Caki2 (cell line): ENCODE measurements at regions not wholly inside any gene's neighbourhood (a gene's known extent, or its start where the extent isn't known, plus 50 kb on each side); places are given as distances from the start of the nearest gene placed in this dataset.

Experiments
- DNase-seq: peaks from one replicate; pipeline ENCODE4 v3.0.0-alpha.2; 2015; ENCODE audit warnings: low read depth
- in situ Hi-C: cut with HindIII; loops from 2 replicates; pipeline ENCODE4 v1.10.0; 2016; ENCODE audit warnings: low sequenced_read_pairs, low pct_unique_long_range_greater_than_20kb, mixed read lengths

DNA sequence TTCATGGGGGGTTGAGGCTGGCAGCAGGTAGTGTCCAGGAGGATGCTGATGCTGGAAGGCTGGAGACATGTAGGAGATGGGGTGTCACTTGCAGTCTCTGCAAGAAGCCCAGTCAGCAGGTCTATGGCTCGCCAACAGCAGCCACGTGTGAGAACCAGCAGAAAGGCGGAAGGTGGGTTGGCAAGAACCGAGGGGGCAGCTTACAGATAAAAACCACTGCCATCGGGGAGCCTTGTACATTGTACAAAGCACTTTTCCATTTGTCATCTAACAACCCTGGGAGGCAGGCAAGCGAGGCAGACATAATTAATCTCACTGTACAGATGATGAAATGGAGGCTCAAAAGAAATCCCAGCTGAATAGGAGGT lies 167.2 kb downstream of the KCNA5 start:
- in situ Hi-C loops: no loop called here
- DNase-seq: no peak

GRCh38 chr12:5213336-5213735 lies 169.7 kb downstream of the KCNA5 start:
- no peak for DNase-seq
- in situ Hi-C loops: no loop called here

DNA sequence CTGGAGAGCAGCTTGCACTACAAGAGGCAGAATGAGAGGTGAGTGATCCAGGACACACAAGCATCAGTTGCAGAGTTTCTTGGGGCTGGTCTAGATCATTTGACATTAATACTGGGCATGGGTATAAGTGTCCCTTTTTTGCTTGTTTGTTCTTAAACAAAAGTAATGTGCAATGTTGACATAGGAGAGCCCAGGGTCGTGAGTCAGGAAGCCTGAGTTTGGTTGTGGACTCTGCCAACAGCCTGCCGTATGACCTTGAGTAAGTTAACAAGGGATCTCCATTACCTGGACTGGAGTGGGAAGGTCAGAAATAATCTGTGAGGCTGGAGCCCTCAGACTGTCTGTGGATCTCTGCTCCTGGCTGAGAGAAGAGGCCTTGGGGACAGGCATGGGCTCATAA lies 170.3 kb downstream of the KCNA5 start:
- in situ Hi-C loops: no loop called here

DNA sequence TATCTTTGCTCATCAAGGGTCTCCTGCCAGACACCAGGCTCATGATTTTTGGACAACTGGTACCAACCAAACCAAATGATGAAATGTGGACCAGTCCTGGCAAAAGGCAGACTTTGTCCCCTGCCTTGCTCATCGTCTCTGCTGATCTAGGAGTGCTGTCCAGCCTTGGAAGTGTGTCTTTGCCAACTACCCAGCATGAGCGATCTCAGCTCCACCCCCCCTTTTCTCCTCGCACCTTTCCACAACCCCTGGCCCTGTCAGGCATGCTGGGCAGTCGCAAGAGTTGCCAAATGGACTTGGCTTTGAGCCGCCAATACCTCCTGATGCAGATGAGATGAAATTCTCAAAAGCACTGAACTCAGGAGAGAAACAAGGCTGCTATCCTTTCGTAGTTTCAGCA lies 174.3 kb downstream of the KCNA5 start:
- in situ Hi-C loops: no loop called here

More for the DNA sequence above, 170.3 kb downstream of the KCNA5 start:
- DNase-seq: no peak

GRCh38 chr12:5220099-5220498 lies 176.4 kb downstream of the KCNA5 start:
- no peak for DNase-seq
- in situ Hi-C loops: no loop called here

More for the DNA sequence above, 174.3 kb downstream of the KCNA5 start:
- DNase-seq: no peak

- DNase-seq: no peak
- in situ Hi-C loops: no loop called here
Observed at GRCh38 chr12:5220835-5221234, 177.2 kb downstream of the KCNA5 start.

GRCh38 chr12:5222011-5222461 lies 178.4 kb downstream of the KCNA5 start:
- in situ Hi-C loops: no loop called here
- no peak for DNase-seq

DNA sequence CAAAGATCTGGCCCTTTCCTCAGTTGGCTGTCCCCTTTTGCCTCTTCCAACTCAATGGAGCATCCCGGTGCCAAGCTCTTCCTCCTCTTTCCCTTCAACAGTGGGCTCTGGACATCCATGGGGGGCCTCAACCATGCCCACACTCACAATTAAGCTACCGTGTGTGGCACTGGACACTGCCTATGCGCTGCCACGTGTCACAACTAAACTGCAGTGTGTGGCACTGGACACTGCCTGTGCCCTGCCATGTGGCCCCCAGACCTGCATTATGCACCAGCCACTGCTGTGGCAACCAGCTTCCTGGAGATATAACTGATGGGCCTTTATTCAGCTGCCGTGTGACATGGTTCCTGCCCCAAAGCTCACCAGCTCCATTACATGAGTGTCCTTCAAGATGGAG lies 179.1 kb downstream of the KCNA5 start:
- in situ Hi-C loops: no loop called here
- DNase-seq: no peak

DNA sequence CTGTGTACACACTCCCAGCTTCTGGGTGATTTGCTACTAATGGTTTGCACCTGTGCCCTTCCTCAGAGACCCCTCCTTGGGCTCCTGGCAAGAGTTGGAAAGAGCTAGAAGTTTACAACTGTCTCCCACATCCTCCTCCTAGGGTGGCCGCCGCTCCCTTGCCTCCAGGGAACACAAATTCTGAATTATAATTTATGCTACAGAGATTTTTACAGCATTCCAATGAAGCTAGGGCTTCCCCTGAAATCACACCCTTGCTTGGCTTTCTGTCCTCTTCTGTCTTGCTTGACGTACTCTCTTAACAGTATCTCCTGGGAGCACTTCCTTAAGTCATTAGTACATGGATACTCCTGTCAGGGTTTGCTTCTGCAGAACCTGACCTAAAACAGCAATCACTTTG lies 180.2 kb downstream of the KCNA5 start:
- in situ Hi-C loops: no loop called here

GRCh38 chr12:5226581-5226980 lies 182.9 kb downstream of the KCNA5 start:
- in situ Hi-C loops: no loop called here
- DNase-seq: no peak

More for the DNA sequence above, 180.2 kb downstream of the KCNA5 start:
- DNase-seq: no peak

- no peak for DNase-seq
- in situ Hi-C loops: no loop called here
Observed at GRCh38 chr12:5227708-5228373, 184.2 kb downstream of the KCNA5 start.

- no peak for DNase-seq
- in situ Hi-C loops: no loop called here
Observed at GRCh38 chr12:5230156-5230555, 186.5 kb downstream of the KCNA5 start.

DNA sequence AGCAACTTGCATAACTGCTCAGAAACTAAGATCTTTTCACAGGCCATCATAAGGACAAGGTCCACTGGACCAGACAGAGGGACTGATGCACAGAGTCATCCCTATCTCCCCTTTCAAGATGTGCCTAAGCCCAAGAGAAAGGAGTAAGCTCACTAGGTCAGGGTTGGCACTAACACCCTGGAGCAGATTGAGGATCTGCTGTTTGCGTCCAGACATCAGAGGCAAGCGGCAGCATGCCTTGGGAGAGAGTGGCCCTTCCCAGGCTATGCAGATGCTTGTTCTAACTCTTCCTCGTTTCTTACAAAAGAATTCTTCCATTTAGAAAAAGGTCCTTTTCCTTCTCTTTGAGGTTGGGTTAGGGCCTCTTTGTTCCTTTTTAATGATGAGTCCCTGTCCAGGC lies 187.2 kb downstream of the KCNA5 start:
- no peak for DNase-seq
- in situ Hi-C loops: no loop called here

DNA sequence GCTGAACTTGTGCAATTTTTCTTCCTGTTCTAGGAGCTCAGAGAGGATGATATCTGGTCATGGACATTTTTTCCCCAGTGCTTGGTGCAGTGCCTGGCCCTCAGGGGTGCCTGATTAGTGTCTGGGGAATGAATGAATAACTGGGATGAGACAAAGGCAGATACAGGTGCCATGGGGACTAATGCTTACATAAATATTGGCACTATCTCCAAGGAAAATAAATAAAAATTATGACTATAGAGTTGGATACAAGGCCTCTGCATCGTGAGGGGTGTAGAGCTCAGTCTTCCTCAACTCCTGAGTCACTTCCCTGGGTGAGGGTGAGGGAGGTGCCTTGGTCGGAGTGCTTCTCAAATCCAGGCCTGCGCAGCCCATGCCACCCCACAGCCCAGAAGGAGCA lies 188.6 kb downstream of the KCNA5 start:
- no peak for DNase-seq
- in situ Hi-C loops: no loop called here

DNA sequence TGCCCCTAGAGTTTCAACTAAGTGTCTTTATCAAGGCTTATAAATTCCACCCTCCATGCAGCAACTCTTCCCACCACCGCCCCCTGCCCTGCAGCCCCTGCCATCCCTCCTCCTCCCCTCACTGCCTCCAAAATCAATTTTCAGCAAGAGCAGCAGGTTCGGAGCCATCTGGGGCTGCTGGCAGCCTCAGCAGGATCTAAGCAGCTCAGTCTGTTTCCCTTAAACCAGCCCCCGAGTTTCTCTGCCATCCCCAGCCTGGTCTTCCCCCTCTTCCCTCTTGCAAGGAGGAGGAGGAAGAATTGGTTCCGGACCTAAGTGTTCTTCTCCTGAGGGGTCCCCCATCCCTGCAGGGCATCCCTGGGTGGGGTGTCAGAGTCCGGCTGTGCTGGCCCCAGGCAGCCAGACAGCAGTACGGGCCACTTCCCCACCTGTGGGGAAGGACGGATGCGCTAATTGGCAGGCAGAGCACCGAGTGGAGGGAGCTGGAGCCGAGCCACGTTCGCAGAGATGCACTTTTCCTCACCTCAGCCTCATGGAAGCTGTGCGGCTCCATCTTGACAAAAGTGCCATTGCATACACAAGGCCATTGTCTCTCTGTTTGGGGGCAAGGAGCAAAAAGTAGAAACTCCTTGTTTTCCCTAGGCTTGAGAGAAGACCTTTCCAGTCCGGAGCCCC lies 189.3 kb downstream of the KCNA5 start:
- DNase-seq: no peak
- in situ Hi-C loops: no loop called here

DNA sequence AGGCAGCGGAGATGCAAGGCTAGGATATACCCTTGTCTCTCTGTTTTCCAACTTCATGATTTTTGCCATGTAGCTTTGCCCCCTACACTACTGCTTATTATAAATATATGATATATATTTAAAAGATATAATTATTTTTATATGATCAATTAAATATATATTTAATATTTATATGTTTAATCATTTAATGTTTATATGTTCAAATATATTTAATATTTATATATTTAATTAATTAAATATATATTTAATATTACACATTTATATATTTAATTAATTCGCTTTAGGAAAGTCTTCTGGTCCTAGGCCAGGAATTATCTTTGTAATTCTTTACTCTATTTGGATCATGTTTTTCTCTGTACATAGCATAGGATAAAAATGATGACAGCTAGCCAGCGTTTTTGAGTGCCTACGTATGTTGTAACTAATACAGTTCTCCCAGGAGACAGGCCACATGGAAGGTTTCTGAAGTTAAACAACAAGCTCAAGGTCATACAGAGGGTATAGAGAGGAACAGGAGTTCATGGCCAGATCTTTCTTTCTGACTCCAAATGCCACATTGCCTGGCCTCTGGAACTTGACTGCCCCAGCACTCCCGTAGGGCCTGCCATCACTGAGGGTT lies 192.5 kb downstream of the KCNA5 start:
- in situ Hi-C loops: no loop called here
- no peak for DNase-seq

- DNase-seq: no peak
- in situ Hi-C loops: no loop called here
Observed at GRCh38 chr12:5242440-5242839, 189.5 kb upstream of the NTF3 start.

DNA sequence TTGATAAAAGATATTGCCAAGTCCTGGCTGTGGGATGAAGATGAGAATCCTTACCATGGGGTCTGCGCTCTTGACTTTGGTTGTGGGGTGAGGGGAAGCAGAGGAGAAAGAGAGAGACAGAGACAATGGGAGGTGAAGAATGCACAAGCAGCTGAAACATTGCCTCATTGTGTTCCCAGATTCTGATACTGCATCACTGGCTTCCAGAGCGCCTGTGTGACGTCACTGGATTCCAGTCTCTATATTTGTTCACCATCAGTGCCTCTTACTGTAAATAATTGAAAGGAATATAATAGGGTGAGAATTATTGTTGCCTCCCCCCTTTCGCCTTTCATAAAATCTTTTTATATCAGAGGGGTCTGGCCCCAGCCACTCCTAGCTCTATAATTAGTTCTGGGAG lies 188.9 kb upstream of the NTF3 start:
- in situ Hi-C loops: no loop called here
- no peak for DNase-seq

- DNase-seq: no peak
- in situ Hi-C loops: no loop called here
Observed at GRCh38 chr12:5244513-5244972, 187.4 kb upstream of the NTF3 start.

GRCh38 chr12:5246196-5246595 lies 185.7 kb upstream of the NTF3 start:
- in situ Hi-C loops: no loop called here

More at GRCh38 chr12:5246196-5246595, 185.7 kb upstream of the NTF3 start:
- DNase-seq: no peak
